Hepatic stellate cell (primary cell): ENCODE measurements at regions not wholly inside any gene's neighbourhood (a gene's known extent, or its start where the extent isn't known, plus 50 kb on each side); places are given as distances from the start of the nearest gene placed in this dataset.

Experiments used
- DNase-seq: peaks from one replicate; pipeline ENCODE4 v3.0.0; 2011; ENCODE audit warnings: low spot score

DNA sequence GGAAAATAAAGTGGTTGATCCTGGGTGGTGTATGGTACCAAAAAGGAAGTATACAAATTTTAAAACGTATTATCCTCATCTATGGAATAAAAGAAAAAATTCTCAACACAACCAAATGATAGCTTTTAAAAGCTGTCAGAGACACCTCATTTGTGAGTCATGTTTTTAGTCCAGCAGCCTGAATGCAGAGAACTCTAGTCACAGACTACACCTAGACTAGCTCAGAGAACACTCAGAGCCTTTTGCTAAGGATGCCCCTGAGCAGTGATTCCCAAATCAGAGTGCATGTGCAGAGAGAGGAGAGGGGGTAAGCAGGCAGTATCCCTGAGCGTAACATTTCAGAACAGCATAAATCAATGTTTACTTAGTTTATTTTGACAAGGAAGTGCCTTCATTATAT lies 809.3 kb downstream of the HACE1 start:
- DNase-seq: no peak

DNA sequence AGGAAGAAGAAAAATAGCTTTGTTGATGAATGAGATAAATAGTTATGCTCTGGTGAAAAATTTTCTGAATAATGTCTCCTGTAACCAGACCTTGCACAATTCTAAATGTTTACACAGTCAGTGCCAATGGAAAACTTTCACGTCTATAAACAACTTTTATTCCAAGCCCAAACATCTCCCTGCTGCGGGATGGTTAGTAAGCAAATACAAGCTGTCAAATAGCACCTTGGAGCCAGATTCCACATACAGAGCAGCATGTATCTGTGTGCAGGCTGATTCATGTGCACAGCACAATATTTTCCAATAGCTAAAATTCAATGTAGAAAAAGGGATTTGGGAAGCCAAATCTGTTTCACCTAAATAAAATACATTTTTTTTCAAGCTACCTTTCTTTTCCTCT lies 813.3 kb downstream of the HACE1 start:
- DNase-seq: no peak

DNA sequence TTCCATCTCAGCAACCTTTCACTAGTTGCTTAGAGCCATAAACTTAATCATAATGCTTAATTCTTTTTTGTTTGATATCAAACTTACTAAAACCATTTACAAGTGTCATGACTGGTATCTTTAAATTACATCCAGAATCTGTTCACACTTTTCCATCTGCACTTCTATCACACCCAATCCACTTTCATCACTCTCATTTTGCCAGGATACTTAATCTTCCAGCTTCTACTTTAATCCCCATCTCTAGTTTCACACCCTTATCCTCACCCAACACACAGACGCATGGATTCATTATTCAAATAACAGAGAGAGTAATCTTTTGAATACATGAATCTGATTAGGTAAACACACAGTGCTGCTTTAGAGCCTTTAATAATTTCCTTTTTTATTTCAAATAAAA lies 828.4 kb downstream of the HACE1 start:
- no peak for DNase-seq

DNA sequence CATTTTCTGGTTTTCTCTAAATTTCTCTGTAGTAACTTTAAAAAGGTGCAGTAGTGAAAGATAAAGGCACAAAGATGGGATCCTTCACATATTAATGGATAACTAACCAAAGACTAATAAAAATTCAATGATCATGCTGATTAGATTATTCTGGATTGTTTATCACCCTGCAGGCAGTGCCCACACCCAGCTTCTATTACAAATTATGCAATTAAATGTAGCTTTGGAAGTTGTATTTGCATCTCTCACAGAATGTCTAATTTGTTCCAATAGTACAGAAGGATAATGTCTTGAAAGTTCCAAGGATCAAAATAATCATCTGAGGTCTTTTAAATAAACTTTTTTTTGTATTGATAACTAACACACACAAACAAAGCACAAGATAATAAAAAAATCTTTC lies 837.6 kb downstream of the HACE1 start:
- DNase-seq: no peak

DNA sequence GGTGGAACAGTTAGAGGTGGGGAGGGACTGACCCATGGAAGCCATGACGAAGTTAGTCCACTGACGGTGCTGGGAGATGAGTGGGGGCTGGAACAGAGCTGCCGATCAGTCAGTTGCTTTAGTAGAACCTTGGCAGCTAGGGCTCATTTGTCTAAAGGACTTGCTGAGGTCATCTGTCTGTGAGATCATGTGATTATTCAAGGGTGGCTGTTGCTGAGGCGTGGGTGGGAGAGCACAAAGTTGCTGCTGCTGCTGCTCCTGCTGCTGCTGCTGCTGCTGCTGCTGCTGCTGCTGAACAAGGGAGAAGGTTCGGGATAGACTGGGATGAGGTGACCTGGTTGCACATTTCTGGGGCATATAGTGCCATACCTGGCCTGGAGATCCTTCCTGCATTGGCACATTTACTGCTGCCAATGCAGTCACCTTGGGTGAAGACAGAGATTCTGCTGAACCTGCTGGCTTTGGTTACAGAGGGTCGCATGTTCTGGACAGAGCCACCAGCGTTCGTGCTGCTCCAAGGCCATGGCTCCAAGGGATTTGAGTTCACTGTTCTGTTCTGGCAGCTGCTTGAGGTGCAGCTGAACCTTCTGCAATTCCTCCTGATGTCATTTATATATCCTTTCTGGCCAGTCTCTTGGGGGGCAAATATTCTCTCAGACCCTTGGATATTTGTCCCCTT lies 840.5 kb downstream of the HACE1 start:
- DNase-seq: no peak

DNA sequence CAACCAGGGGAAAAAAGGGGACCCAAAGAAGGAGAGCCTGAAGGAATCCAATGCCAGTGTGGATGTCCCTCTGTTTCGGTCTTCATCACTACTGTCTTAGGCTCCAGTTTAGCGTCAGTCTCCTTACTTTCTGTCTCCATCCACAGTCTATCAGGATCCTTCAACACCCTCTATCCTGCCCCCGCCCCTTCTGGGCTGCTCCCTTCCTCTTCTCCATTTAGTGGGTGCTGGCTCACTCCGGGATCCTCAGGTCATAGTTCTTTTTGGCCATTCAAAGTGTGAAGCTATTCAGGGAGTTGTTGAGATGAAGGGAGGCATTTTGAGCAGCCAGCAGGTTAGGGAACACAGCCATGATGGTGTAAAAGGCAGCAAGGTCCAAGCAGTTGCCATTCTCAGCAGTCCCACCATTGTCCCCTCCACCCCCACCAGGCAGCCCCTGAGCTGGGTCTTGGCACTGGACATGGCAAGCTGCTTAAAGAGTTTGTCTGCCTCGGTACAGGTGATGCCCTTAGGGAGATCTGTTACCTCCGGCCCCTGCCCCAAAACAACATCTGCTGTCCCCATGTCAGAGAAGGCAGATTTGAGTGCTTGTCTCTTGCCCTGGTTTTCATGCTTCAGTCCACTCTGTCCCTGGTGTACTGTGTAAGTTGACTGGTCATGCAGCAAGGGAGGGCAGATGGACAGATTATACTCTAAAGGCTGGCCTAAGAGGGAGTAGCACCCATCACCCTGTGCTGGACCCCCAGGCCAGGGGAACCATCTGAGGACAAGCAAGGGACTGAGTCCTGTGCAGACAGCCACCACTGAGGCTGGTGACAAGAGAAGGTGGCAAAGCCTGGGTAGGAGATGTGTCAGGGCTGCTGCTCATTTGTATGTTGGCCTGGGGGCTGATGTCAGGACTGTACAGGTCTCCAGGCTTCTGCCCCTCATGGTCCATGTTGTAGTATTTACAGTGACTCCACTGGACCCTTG lies 842.0 kb downstream of the HACE1 start:
- DNase-seq: no peak

DNA sequence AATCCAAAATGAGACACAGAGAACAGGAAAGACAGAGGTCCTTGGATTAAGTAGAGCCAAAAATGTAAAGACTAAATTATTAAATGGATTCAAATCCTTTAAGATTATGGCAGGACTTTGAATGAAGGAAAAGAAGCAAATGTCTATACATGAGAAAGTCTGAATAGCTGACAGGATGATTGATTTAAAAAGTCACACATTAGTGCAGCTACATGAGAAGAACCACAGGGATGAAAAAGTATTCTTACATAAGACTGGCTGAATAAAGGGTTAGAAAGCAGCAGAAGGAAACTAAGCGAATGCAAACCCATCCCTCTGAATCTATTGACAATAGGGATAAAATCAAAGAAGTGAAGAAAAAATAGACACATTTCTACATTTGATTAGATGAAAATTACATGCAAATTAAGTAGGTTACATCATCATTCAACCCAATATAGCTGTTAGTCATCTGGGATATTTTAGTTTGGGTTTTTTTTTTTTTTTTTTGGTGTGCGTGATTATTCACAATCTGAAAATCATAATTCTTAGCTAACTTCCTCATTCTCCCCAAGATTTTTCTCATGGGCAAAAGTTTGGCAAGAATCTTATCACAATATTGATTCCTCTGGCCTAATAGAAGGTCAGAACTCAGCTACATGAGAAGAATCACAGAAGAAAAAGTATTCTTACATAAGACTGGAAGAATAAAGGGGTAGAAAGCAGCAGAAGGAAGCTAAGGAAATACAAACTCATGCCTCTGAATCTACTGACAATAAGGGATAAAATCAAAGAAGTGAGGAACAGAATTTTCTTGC lies 845.4 kb downstream of the HACE1 start:
- DNase-seq: no peak

DNA sequence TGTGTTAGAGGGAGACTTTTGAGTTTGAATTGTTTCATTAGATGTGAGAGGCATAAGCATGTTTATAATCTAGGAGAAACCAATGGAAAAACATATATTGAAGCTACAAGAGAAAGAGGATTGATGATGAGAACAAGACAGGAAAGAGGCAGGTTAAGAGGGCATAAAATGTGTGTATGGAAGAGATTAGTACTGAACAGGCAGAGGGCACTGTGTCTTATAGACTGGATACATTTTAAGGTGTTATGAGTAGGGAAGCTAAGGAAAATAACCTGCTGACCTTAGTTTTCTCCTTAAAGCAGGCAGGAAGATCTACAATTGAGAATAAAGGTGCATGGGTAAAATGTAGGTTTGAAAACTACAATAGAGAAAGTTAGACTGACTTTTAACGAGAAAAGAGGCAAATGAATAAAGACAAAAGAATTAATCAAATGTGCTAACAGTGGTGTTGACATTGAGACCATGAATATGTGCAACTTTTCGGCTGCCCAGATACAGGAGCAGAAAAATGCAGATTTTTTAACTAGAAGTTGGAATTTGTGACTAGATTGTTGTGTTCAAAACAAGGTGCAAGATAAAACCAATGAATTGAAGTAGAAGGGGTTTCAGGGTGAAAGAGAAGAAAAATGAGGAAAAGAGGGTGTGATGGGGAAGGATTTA lies 846.3 kb downstream of the HACE1 start:
- no peak for DNase-seq

DNA sequence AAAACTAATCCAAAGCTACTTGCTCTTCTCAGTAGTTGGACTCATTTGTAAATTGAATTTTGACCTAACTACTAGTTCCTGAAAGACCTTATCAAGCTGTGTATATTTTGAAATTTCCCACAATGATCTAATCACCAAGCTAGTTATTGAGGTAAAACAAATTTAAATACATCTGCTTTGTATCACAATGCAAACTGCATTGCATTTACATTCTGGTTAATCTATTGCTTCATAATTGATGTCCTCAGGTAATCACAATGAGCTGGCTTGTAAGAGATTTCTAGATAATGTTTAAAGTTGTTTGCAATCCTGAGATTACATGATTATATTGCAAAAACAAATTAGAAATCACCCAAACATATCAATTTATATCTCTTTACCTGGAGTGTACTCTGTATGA lies 848.8 kb downstream of the HACE1 start:
- DNase-seq: no peak

DNA sequence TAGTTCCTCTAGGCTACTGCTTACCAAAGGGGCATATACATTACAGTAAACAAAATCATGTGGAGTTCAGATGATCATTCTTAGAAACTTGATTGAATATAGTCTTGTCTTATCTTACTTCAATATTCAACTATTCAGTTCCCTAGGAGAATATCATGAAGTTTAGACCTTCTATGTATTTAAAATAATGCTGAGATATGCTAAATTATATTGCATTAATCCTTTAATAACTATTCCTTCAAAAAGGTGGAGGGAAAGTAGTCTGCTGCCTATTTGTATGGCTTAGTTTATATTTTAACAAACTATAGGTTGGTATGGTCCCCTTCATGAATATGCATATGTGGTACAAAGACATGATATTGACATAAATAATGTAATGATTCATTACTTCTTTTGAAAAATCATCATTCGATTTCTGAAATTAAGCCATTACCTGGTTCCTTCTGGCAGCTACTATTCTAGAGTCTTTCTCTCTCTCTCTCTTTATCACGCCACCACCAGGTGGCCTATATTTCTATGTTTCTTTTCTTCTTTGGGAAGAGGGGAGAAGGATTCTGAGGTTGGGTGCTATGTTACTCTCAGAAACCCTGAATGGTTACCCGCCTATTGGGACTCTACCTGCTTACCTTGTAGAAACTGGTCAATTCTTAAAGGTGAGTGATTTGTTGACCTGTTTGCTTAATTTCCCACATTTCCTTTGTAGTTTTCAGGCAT lies 855.8 kb downstream of the HACE1 start:
- no peak for DNase-seq

DNA sequence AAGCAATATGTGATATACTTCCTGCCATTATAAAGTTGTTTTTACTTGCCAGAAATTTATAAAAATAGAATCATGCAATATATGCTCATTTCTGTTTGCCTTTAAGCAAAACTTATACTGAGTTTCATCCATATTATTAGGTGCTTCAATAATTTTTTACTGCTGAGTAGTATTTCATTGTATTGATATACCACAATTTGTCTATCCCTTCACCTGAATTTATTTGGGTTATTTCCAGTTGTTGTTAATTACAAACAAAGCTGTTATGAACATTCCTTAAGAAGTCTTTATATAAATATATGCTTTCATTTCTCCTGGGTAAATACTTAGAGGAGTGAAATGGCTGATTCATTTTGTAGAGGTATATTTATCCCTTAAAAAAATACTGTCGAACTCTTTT lies 864.1 kb downstream of the HACE1 start:
- DNase-seq: no peak

DNA sequence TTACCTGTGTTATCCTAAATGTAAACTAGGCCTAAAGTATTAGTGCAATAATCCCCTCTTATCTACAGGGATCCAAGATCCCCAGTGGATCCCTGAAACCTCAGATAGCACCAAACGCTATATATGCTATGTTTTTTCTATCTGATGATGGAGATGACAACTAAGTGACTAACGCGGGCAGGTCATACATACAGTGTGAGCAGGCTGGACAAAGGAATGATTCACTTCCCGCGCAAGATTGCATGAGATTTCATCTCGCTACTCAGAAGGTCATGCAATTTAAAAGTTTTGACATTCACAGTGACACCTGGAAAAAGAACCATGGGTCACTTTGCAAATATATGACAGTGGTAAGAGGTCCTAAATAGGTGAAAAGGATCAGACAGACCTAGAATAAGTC lies 875.9 kb downstream of the HACE1 start:
- DNase-seq: no peak

DNA sequence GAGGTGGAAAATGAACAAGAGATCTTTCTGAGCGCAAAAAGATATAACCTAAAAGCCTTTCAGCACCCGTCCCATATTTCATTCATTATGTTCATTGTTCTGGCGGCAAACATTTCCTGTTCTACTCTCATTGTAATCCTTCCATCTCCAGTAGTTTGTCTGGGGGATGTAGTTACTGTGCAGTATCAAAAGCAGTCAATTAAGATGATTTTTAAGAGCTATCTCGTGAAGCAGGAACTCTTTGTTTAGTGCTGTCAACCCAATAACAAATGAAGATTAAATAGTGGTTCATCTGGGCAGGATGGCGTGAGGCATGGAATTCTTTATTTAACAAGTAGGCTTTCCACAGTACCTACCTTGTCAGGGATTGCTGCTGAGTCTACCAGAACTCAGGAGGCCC lies 876.7 kb downstream of the HACE1 start:
- DNase-seq: no peak

DNA sequence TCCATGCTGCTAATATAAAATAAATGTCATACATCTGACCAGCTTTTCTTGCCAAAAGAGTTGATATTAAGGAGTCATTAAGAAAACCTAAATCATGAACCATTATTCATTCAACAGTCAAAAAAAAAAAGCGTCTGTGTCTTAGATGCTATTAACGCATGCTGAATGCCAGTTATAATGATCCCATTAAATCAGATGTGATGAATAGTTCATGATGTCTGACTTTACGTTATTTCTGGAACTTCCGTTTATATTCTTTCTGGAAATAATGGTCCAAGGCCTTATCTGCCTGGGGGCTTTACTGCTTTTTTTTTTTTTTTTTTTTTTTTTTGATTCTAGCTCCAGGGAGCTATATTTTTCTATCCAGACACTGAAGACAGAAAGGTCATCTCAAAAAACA lies 877.1 kb downstream of the HACE1 start:
- no peak for DNase-seq

DNA sequence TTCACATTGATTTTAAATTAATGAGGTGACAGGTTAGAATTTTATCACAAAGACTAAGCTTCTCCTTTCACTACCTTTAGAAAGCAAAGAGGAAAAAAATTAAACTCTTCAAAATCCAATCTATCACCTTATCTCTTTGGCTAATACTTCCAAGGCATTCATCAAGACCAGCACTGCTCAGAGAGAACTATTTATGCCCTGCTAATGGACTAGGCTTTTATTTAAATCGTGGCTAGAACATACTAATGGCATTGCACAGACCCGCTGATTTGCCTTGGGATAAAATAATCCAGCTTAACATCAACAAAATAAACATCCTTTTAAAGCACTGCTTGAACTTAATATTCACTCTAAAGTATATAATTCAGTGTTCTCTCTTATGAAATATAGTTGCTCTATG lies 880.4 kb downstream of the HACE1 start:
- no peak for DNase-seq

DNA sequence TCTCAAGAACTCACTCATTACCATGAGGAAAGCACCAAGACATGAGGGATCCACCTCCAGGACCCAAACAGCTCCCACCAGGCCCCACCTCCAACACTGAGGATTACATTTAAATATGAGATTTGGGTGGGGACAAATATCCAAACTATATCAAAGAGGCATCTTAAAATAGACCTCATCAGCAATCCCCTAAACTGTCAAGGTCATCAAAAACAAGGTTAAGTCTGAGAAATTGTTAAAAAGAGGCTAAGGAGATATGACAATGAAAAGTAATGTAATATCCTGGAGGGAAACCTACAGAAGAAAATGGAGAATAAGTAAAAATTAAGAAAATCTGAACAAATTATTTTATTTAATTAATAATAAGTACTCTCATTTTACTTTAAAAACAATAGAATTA lies 922.3 kb downstream of the HACE1 start:
- DNase-seq: no peak

DNA sequence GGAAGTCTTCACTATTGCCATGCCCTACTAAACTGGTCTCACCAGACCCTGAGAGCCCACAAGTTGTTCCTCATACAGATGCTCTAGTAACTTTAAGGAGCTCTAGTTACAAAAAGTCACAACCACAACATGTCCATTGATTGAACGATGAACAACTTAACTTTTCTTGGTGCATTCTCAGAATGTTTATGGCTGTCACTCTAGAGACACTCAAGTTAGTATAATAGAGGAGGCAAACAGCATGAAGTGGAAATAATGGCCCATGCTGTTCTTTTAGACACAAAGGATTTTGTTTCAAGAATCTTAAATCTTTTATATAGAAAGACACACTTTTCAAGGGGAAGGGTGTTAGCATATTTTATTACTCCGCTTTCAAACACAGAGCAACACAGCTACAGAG lies 934.4 kb downstream of the HACE1 start:
- no peak for DNase-seq

DNA sequence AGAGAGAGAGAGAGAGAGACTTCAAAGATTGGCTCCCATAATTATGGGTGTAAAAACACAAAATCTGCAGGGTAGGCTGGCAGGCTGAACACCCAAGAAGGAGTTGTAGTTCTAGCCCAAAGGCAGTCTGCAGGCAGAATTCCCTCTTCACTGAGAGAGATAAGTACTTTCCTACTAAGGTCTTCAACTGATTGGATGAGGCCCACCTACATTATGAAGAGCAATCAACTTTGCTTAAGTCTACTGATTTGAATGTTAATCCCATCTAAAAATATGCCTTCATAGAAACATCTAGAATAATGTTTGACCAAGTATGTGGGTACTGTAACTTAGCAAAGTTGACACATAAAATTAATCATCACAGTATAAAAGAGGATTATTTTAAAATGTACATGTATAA lies 949.7 kb downstream of the HACE1 start:
- no peak for DNase-seq

DNA sequence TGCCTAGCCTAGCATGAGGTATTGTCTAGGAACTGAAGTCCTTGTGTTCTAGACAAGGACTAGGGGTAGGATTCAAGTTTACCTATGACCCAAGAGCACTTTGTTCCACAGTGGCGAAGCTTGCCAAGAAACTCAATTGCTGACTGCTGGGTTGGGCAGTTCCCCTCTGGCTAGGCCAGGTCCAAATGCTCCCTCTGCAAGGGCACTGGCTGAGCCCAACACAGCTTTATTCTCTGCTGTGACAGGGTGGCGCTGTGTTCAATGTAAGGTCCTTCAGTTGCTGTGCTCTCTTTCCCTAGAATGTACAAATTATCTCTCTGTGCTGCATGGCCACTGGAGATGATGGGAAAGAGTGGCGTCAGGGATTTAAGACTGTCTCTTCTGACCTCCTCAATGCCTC lies 950.8 kb downstream of the HACE1 start:
- no peak for DNase-seq

DNA sequence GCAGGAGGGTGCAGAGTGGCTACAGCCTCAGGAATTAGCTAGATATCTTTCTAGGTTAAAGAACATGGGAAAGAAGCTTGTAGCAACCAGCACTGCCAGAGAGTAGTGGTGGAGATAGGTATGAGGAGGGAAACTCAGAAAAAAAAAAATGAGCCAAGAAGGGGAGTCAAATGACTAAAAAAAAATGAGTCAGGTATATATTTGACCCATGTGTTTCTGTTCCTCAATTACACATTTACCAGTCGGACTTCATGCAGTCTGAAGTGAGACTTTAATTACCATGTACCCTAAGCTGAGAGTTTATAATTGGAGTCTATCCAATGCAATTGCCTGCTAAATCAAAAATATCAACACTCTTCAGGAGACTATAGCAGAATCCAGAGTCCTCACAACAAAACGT lies 964.6 kb downstream of the HACE1 start:
- no peak for DNase-seq

DNA sequence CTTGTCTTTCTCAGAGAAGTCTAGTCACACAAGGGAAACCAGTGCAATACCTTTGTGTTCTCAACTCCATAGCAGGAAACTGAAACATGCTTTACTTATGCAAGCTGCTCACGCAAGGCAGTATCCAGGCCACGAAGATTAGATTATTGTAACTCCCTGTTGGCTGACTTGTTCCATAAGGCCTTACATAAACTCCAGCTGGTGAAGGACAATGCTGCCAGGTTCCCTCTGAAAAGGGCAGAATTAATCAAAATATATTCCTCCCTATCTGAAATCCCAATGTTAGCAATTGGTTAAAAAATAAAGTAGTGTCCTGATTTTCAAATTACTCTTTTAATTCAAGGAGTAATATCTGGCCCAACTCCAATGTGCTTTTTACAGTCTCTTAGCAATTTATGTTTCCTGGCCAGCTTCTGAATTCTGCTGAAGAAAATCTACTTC lies 966.6 kb downstream of the HACE1 start:
- no peak for DNase-seq

DNA sequence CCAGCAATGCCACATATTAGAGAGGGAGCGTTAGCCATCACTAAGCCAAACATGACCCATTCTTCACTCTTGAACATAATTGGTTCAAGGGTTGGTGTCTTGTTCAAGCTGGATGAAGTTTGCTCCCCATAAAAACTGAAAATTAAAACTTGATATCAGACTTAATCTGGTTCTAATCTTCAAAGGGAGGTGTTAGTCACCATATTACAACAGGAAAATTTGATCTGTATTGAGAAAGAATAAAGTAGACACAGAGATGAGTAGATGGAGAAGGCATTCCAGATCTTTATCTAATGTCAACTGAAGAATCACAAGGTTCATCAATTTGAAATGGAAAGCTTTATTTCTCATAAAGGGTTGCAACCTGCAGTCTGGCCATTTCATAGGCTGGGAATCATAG lies 972.8 kb downstream of the HACE1 start:
- DNase-seq: no peak
